GM12878 (cell line): ENCODE measurements at regions not wholly inside any gene's neighbourhood (a gene's known extent, or its start where the extent isn't known, plus 50 kb on each side); places are given as distances from the start of the nearest gene placed in this dataset.

Experiments used
- ATAC-seq: fragments of 200-7000 bp; cut with Tn5 transposase; 3 replicates; pipeline ENCODE4 v1.9.1; 2020; ENCODE audit warnings: mild to moderate bottlenecking, moderate library complexity
- BruUV-seq: library from RNA; stranded (reverse); fragments of 400-500 nt; replicated peaks from 2 replicates; lab custom pipeline; 2021; lab: Mats Ljungman, UMichigan
- CTCF ChIA-PET: fragments of 300-600 bp; sonication (Branson Sonifier 250); formaldehyde crosslinking; extraction: SDS; loops from one replicate; lab custom pipeline; 2021; ENCODE audit warnings: inconsistent platforms; lab: Yijun Ruan, JAX
- POLR2A ChIA-PET: fragments of 350-600 bp; formaldehyde crosslinking; extraction: SDS; loops from one replicate; lab custom pipeline; 2021; ENCODE audit warnings: inconsistent platforms; lab: Charles Lee
- RAD21 ChIA-PET: fragments of 300-600 bp; sonication (Branson Sonifier 250); formaldehyde crosslinking; loops from one replicate; lab custom pipeline; 2023; ENCODE audit warnings: antibody characterized with exemption; ENCODE audit not compliant: unreplicated experiment; lab: Charles Lee
- SMC1A ChIA-PET: fragments of 300-600 bp; sonication (Branson Sonifier 250); formaldehyde crosslinking; loops from one replicate; lab custom pipeline; 2023; ENCODE audit not compliant: unreplicated experiment, uncharacterized antibody; lab: Charles Lee
- DNase-seq: peaks from one replicate; pipeline ENCODE4 v3.0.0-alpha.2; 2011; ENCODE audit warnings: low read depth, low spot score
- FAIRE-seq: peaks from 3 replicates; lab custom pipeline; 2011; peaks lifted over from hg19 to GRCh38; lab: Jason Lieb, UNC
- H2AFZ ChIP-seq: 2 replicates; pipeline ENCODE4 v1.6.0; 2011; ENCODE audit warnings: low read depth, low read length, control low read depth; ENCODE audit not compliant: control insufficient read depth
- H3K27ac ChIP-seq: 2 replicates; pipeline ENCODE4 v1.5.1; 2011; ENCODE audit warnings: control low read depth; ENCODE audit not compliant: control insufficient read depth, insufficient read depth
- H3K27me3 ChIP-seq, 2 experiments: replicated peaks in 1 of 2; 2 replicates each; pipeline versions ENCODE4 v1.6.0 to v1.6.1; 2011; ENCODE audit warnings: low read length in 1 of 2; ENCODE audit not compliant: control insufficient read depth in 2 of 2, insufficient read depth in 2 of 2
- H3K36me3 ChIP-seq, 2 experiments: 2 replicates each; pipeline ENCODE4 v1.5.1; 2011; ENCODE audit warnings: low read length in 1 of 2; ENCODE audit not compliant: control insufficient read depth in 2 of 2, insufficient read depth in 2 of 2
- H3K4me1 ChIP-seq: 2 replicates; pipeline ENCODE4 v1.6.1; 2011; ENCODE audit warnings: mild to moderate bottlenecking, low read length, moderate library complexity, mixed read lengths; ENCODE audit not compliant: control insufficient read depth, insufficient read depth
- H3K4me2 ChIP-seq: 2 replicates; pipeline ENCODE4 v1.6.0; 2011; ENCODE audit warnings: control low read depth; ENCODE audit not compliant: control insufficient read depth, insufficient read depth
- H3K4me3 ChIP-seq: fragments of 200-600 bp; sonication (generic); 2 replicates; pipeline ENCODE4 v1.5.1; 2016
- H3K79me2 ChIP-seq: 2 replicates; pipeline ENCODE4 v1.6.0; 2011; ENCODE audit warnings: low read length; ENCODE audit not compliant: control insufficient read depth, insufficient read depth
- H3K9ac ChIP-seq: 2 replicates; pipeline ENCODE4 v1.8.0; 2011; ENCODE audit warnings: low read length, control low read depth, mixed read lengths; ENCODE audit not compliant: control insufficient read depth, insufficient read depth
- H3K9me3 ChIP-seq: replicated peaks from 3 replicates; pipeline ENCODE4 v1.5.1; 2011; ENCODE audit warnings: mild to moderate bottlenecking, low read length; ENCODE audit not compliant: control insufficient read depth, insufficient read depth
- H4K20me1 ChIP-seq: 2 replicates; pipeline ENCODE4 v1.6.0; 2011; ENCODE audit not compliant: control insufficient read depth, insufficient read depth
- ATF7 ChIP-seq: fragments of 450-650 bp; IDR thresholded peaks from 2 replicates; pipeline ENCODE4 v1.6.1; 2016; ENCODE audit warnings: low read depth, mild to moderate bottlenecking
- CHD2 ChIP-seq: IDR thresholded peaks from 2 replicates; pipeline ENCODE4 v1.6.1; 2011; ENCODE audit warnings: low read depth, low read length, improper control_type of control experiment, borderline replicate concordance
- ESRRA ChIP-seq: IDR thresholded peaks from 2 replicates; pipeline ENCODE4 v1.6.1; 2012; ENCODE audit warnings: mild to moderate bottlenecking, low read length, improper control_type of control experiment
- EZH2 ChIP-seq: IDR thresholded peaks from 2 replicates; pipeline ENCODE4 v1.6.1; 2012; ENCODE audit warnings: low read depth, mild to moderate bottlenecking, control low read depth, inconsistent platforms, low read length, borderline replicate concordance; ENCODE audit not compliant: control insufficient read depth
- GABPA ChIP-seq: IDR thresholded peaks from 2 replicates; pipeline ENCODE4 v1.6.1; 2014; ENCODE audit warnings: antibody characterized with exemption, low read depth, mild to moderate bottlenecking, inconsistent platforms
- GATAD2B ChIP-seq: fragments of 450-650 bp; conservative IDR thresholded peaks from 2 replicates; pipeline ENCODE4 v1.6.1; 2017; ENCODE audit warnings: low read depth, mild to moderate bottlenecking, moderate library complexity
- MTA2 ChIP-seq: fragments of 450-650 bp; IDR thresholded peaks from 2 replicates; pipeline ENCODE4 v1.6.1; 2016; ENCODE audit warnings: low read depth, mild to moderate bottlenecking, moderate library complexity
- NFXL1 ChIP-seq: fragments of 450-650 bp; IDR thresholded peaks from 2 replicates; pipeline ENCODE4 v1.6.1; 2017; ENCODE audit warnings: antibody characterized with exemption, mild to moderate bottlenecking, borderline replicate concordance
- NRF1 ChIP-seq: conservative IDR thresholded peaks from 2 replicates; pipeline ENCODE4 v1.6.1; 2011; ENCODE audit warnings: mild to moderate bottlenecking, low read depth, low read length, improper control_type of control experiment
- SP1 ChIP-seq: IDR thresholded peaks from one replicate; pipeline ENCODE4 v1.6.1; 2011; ENCODE audit warnings: low read depth, low read length
- SUPT20H ChIP-seq: IDR thresholded peaks from 2 replicates; pipeline ENCODE4 v1.6.1; 2011; ENCODE audit warnings: low read depth, mild to moderate bottlenecking, low read length, moderate library complexity, borderline replicate concordance; ENCODE audit not compliant: control insufficient read depth
- TARDBP ChIP-seq: IDR thresholded peaks from 2 replicates; pipeline ENCODE4 v1.6.1; 2016; ENCODE audit warnings: borderline replicate concordance
- WGBS: methylation state at CpG from one replicate; pipeline ENCODE4 v1.1.6; 2016; ENCODE audit warnings: low lambda C conversion rate; ENCODE audit not compliant: insufficient replicate concordance, insufficient coverage; ENCODE audit errors: missing lambda C conversion rate; 5-methylcytosine and 5-hydroxymethylcytosine counted together
- in situ Hi-C: fragments of 300-500 bp; cut with MboI; formaldehyde crosslinking; loops from 9 replicates; pipeline ENCODE4 v1.14.3; 2018; ENCODE audit warnings: mixed read lengths
- intact Hi-C: fragments of 100-400 bp; cut with micrococcal nuclease; formaldehyde crosslinking; loops from one replicate; pipeline ENCODE4 v1.14.2; 2022; ENCODE audit not compliant: unreplicated experiment
- TF ChIP-seq, protein P1 (sequence below): IDR thresholded peaks from 2 replicates; pipeline ENCODE4 v1.6.1; 2011; ENCODE audit warnings: borderline replicate concordance, low read depth, mild to moderate bottlenecking, moderate library complexity, mixed read lengths, low read length; ENCODE audit not compliant: insufficient read depth; ENCODE audit errors: extremely low read length
- TF ChIP-seq, protein P2 (sequence below): IDR thresholded peaks from 2 replicates; pipeline ENCODE4 v1.6.1; 2011; ENCODE audit warnings: borderline replicate concordance, low read depth, mild to moderate bottlenecking, moderate library complexity, low read length; ENCODE audit not compliant: insufficient read depth, poor library complexity, severe bottlenecking

DNA sequence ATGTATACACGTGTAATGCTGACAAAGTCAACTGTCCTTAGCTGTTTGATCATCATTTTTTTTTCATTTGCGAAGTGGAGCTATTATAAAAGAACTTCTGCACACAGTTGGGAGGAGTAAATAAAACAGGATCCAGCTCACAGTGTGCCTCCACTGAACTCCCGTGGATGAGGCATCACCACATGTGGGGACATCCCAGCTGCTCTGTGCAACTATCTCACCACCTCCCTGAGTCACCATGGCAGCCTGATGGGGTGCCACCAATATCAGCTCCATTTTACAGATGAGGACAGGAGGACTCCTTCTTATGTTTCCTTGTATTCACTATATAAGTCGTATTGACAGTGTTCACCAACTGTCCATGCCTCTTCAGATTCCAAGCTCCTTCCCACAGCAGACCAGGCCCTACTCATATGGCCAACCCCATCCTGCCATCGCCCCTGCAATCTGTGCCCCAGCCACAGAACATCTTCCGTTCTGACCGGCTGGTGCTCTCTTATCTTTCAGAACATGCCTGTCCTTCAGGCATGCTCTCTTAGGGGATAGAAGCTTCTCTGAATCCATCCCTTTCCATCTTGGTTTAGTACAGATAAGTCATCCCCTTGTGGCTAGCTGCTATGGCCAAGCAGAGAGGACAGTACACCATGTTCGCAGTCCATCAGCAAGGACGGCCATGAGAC lies 288.1 kb downstream of the RNF144A start (continued):
- TF ChIP-seq SUPT20H: no peak

DNA sequence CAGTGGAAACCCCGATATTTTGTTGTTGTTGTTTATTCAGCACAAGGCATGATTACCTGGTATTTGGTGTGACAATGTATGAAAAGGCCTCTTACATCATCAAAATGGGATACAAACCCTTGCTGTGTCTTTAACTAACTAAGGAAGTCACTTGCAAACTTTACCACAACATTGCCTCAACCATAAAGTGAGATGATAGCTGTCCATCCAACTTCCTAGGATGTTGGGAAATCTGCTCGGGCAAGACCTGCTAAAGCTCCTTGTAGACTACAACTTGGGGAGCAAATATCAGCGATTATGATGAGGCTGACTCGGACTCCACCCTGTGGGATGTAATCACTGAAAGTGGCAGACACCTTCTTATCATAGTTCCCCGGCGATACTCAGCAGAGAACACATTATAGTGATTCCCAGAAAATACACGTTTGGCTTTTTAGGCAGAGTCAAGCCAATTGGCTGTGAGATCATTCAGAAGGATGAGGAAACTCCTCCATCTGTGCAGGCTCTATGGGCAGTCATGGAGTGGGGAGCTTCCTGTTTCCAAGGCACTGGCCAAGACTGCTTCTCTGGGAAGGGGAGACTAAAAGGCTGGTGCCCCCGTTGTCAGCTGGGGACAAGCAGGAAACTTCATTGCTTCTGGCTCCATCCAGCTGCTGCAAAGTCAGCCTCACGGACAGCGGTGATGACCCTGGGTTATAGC lies 289.0 kb downstream of the RNF144A start:
- ATAC-seq (no peak), DNase-seq (no peak), FAIRE-seq (no peak)
- SMC1A ChIA-PET: interaction anchor here (1.0 to 1.5 kb wide), 4 partner anchors 9 to 221 kb away, joined by 3 to 5 read pairs (median 3); no protein-coding TSS in a partner anchor
- no peak overlapping the region for H2AFZ ChIP-seq
- H4K20me1 ChIP-seq: no peaks in the 10 kb centered on the region
- CTCF ChIA-PET: interaction anchor here (1.1 kb wide), 1 partner anchor 9 kb away, joined by 3 read pairs; no protein-coding TSS in a partner anchor
- RAD21 ChIA-PET: interaction anchor here (0.6 to 1.8 kb wide), 3 partner anchors 219 to 1630 kb away, joined by 3 to 4 read pairs (median 3); no protein-coding TSS in a partner anchor
- no peaks in the 10 kb centered on the region for H3K9me3 ChIP-seq
- H3K79me2 ChIP-seq: no peaks in the 10 kb centered on the region
- H3K4me2 ChIP-seq: no peak overlapping the region
- in situ Hi-C loops (no loop called here), intact Hi-C loops (loop anchor here (10.0 kb wide), 2 partner anchors 469 to 799 kb away; no protein-coding TSS in a partner anchor)
- no peaks in the 10 kb centered on the region for H3K36me3 ChIP-seq
- H3K9ac ChIP-seq: no peak overlapping the region
- no peaks in the 10 kb centered on the region for H3K27me3 ChIP-seq
- BruUV-seq: no TSS peak
- TF ChIP-seq NFXL1: no peak
- no peak for TF ChIP-seq GATAD2B
- no peak for TF ChIP-seq EZH2
- no peak for TF ChIP-seq TARDBP
- TF ChIP-seq GABPA: no peak
- no peak for TF ChIP-seq CHD2
- TF ChIP-seq NRF1: no peak
- TF ChIP-seq, protein P1, sequence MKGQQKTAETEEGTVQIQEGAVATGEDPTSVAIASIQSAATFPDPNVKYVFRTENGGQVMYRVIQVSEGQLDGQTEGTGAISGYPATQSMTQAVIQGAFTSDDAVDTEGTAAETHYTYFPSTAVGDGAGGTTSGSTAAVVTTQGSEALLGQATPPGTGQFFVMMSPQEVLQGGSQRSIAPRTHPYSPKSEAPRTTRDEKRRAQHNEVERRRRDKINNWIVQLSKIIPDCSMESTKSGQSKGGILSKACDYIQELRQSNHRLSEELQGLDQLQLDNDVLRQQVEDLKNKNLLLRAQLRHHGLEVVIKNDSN: no peak
- no peak for TF ChIP-seq SP1
- TF ChIP-seq MTA2: no peak
- TF ChIP-seq, protein P2, sequence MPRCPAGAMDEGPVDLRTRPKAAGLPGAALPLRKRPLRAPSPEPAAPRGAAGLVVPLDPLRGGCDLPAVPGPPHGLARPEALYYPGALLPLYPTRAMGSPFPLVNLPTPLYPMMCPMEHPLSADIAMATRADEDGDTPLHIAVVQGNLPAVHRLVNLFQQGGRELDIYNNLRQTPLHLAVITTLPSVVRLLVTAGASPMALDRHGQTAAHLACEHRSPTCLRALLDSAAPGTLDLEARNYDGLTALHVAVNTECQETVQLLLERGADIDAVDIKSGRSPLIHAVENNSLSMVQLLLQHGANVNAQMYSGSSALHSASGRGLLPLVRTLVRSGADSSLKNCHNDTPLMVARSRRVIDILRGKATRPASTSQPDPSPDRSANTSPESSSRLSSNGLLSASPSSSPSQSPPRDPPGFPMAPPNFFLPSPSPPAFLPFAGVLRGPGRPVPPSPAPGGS: no peak
- no peak for TF ChIP-seq ESRRA
- TF ChIP-seq ATF7: no peak
- 25% methylated on average over 10 of the region's 10 CpGs for WGBS
- no peaks in the 10 kb centered on the region for H3K4me1 ChIP-seq
- H3K27ac ChIP-seq: no peak overlapping the region
- POLR2A ChIA-PET: interaction anchor here (0.5 to 1.9 kb wide), 2 partner anchors 9 to 52 kb away, joined by 3 to 5 read pairs; no protein-coding TSS in a partner anchor
- H3K4me3 ChIP-seq: no peak overlapping the region
